NB4 (cell line): ENCODE measurements at regions not wholly inside any gene's neighbourhood (a gene's known extent, or its start where the extent isn't known, plus 50 kb on each side); places are given as distances from the start of the nearest gene placed in this dataset.

Experiments
- DNase-seq: peaks from one replicate; pipeline ENCODE4 v3.0.0; 2010; ENCODE audit warnings: low read depth
- H3K4me3 ChIP-seq: one replicate; pipeline ENCODE4 v1.5.1; 2011; ENCODE audit warnings: mild to moderate bottlenecking, low read depth, low read length, moderate library complexity
- CTCF ChIP-seq: IDR thresholded peaks from one replicate; pipeline ENCODE4 v1.5.1; 2012; ENCODE audit warnings: low read depth, low read length
- MAX ChIP-seq: IDR thresholded peaks from 2 replicates; pipeline ENCODE4 v1.6.1; 2011; ENCODE audit warnings: low read depth, low read length
- MYC ChIP-seq: IDR thresholded peaks from 2 replicates; pipeline ENCODE4 v1.6.1; 2011; ENCODE audit warnings: low read depth, low read length
- POLR2A ChIP-seq: IDR thresholded peaks from 2 replicates; pipeline ENCODE4 v1.6.1; 2011; ENCODE audit warnings: mild to moderate bottlenecking; ENCODE audit not compliant: insufficient read length; ENCODE audit errors: extremely low read depth

- TF ChIP-seq CTCF (no peak), MYC (no peak), POLR2A (no peak), MAX (no peak)
- no peak overlapping the region for H3K4me3 ChIP-seq
- DNase-seq: no peak
These were observed 295.3 kb downstream of the SKIDA1 start for GRCh38 chr10:21230219-21230618.

GRCh38 chr10:21217748-21218367, 307.6 kb downstream of the SKIDA1 start:
- no peak overlapping the region for H3K4me3 ChIP-seq
- TF ChIP-seq MYC: no peak
- no peak for TF ChIP-seq POLR2A
- TF ChIP-seq MAX: no peak
- no peak for TF ChIP-seq CTCF
- DNase-seq: no peak

- TF ChIP-seq MAX (no peak), POLR2A (no peak), CTCF (no peak), MYC (no peak)
- no peak overlapping the region for H3K4me3 ChIP-seq
- DNase-seq: no peak
These were observed 308.4 kb downstream of the SKIDA1 start for GRCh38 chr10:21217107-21217506.

- no peak for DNase-seq
- no peak for TF ChIP-seq CTCF
- no peak for TF ChIP-seq MYC
- H3K4me3 ChIP-seq: no peak overlapping the region
These were observed 311.2 kb downstream of the SKIDA1 start for GRCh38 chr10:21214329-21214728.

- DNase-seq: no peak
- H3K4me3 ChIP-seq: no peak overlapping the region
- TF ChIP-seq MAX: no peak
- no peak for TF ChIP-seq MYC
- TF ChIP-seq CTCF: no peak
- no peak for TF ChIP-seq POLR2A
These were observed 312.1 kb downstream of the SKIDA1 start for GRCh38 chr10:21213381-21213780.

GRCh38 chr10:21212912-21213311, 312.6 kb downstream of the SKIDA1 start:
- TF ChIP-seq CTCF: no peak
- no peak for TF ChIP-seq POLR2A
- no peak for TF ChIP-seq MAX
- no peak for TF ChIP-seq MYC
- no peak overlapping the region for H3K4me3 ChIP-seq
- DNase-seq: no peak
